Neural progenitor cell (in vitro differentiated cells): ENCODE measurements at regions not wholly inside any gene's neighbourhood (a gene's known extent, or its start where the extent isn't known, plus 50 kb on each side); places are given as distances from the start of the nearest gene placed in this dataset.

Source experiments
- DNase-seq: peaks from one replicate; pipeline ENCODE4 v3.0.0-alpha.2; 2016; ENCODE audit warnings: low spot score
- H2AFZ ChIP-seq: fragments of 200-600 bp; sonication (generic); replicated peaks from 2 replicates; pipeline ENCODE4 v1.6.1; 2016; ENCODE audit warnings: antibody characterized with exemption
- H3F3A ChIP-seq: fragments of 200-600 bp; sonication (generic); 2 replicates; pipeline ENCODE4 v1.6.1; 2016; ENCODE audit warnings: antibody characterized with exemption, low read depth
- H3K27ac ChIP-seq: fragments of 200-600 bp; sonication (generic); 2 replicates; pipeline ENCODE4 v1.5.1; 2016; ENCODE audit warnings: mild to moderate bottlenecking
- H3K27me3 ChIP-seq: fragments of 200-600 bp; sonication (generic); 2 replicates; pipeline ENCODE4 v1.6.1; 2016; ENCODE audit warnings: mild to moderate bottlenecking, moderate library complexity
- H3K36me3 ChIP-seq: fragments of 200-600 bp; sonication (generic); 2 replicates; pipeline ENCODE4 v1.5.1; 2016
- H3K4me1 ChIP-seq: fragments of 200-600 bp; sonication (generic); 2 replicates; pipeline ENCODE4 v1.6.1; 2016; ENCODE audit warnings: mixed run types
- H3K4me2 ChIP-seq: fragments of 200-600 bp; sonication (generic); 2 replicates; pipeline ENCODE4 v1.6.1; 2016
- H3K4me3 ChIP-seq: fragments of 200-600 bp; sonication (generic); 2 replicates; pipeline ENCODE4 v1.5.1; 2016
- H3K79me2 ChIP-seq: fragments of 200-600 bp; sonication (generic); 2 replicates; pipeline ENCODE4 v1.6.1; 2016; ENCODE audit warnings: low read depth
- H3K9ac ChIP-seq: fragments of 200-600 bp; sonication (generic); 2 replicates; pipeline ENCODE4 v1.6.1; 2016
- H3K9me3 ChIP-seq: fragments of 200-600 bp; sonication (generic); 2 replicates; pipeline ENCODE4 v1.5.1; 2016; ENCODE audit warnings: low read depth
- H4K20me1 ChIP-seq: fragments of 200-600 bp; sonication (generic); 2 replicates; pipeline ENCODE4 v1.6.1; 2016; ENCODE audit warnings: low read depth
- H3K27ac Mint-ChIP-seq: 3 replicates; pipeline ENCODE4 v1.8.0; 2021; ENCODE audit warnings: mixed read lengths
- H3K27me3 Mint-ChIP-seq: 2 replicates; pipeline ENCODE4 v1.8.0; 2022; ENCODE audit warnings: low read depth, mild to moderate bottlenecking, inconsistent platforms, moderate library complexity, mixed read lengths; ENCODE audit not compliant: insufficient read depth
- H3K36me3 Mint-ChIP-seq: 3 replicates; pipeline ENCODE4 v1.8.0; 2021; ENCODE audit warnings: mixed read lengths
- H3K4me1 Mint-ChIP-seq: 3 replicates; pipeline ENCODE4 v1.8.0; 2021; ENCODE audit warnings: mixed read lengths
- H3K4me3 Mint-ChIP-seq: 3 replicates; pipeline ENCODE4 v1.8.0; 2021; ENCODE audit warnings: mild to moderate bottlenecking, moderate library complexity, mixed read lengths
- H3K9me3 Mint-ChIP-seq: 3 replicates; pipeline ENCODE4 v1.8.0; 2020; ENCODE audit warnings: mixed read lengths
- EZH2 ChIP-seq: fragments of 200-600 bp; sonication (generic); IDR thresholded peaks from 2 replicates; pipeline ENCODE4 v1.6.1; 2017; ENCODE audit warnings: antibody characterized with exemption, mild to moderate bottlenecking, moderate library complexity
- EZH2phosphoT487 ChIP-seq: fragments of 200-600 bp; sonication (generic); IDR thresholded peaks from 2 replicates; pipeline ENCODE4 v1.6.1; 2017; ENCODE audit warnings: antibody characterized with exemption
- TF ChIP-seq, protein P1 (sequence below): fragments of 200-600 bp; sonication (generic); IDR thresholded peaks from 2 replicates; pipeline ENCODE4 v1.5.1; 2017; ENCODE audit warnings: antibody characterized with exemption, mild to moderate bottlenecking

- no peak for DNase-seq
- peaks cover 3% of the 10 kb centered on the region for H3K36me3 Mint-ChIP-seq
- H2AFZ ChIP-seq: no peak overlapping the region
- peaks cover 4% of the 10 kb centered on the region for H3K9me3 Mint-ChIP-seq
- no peaks in the 10 kb centered on the region for H3K79me2 ChIP-seq
- H3K27me3 Mint-ChIP-seq: peaks cover 4% of the 10 kb centered on the region
- H3F3A ChIP-seq: peaks cover 4% of the 10 kb centered on the region
- H3K36me3 ChIP-seq: no peaks in the 10 kb centered on the region
- no peak overlapping the region for H3K4me3 Mint-ChIP-seq
- H3K27ac Mint-ChIP-seq: no peak overlapping the region
- no peak overlapping the region for H3K27ac ChIP-seq
- H3K9me3 ChIP-seq: no peaks in the 10 kb centered on the region
- no peak overlapping the region for H3K4me2 ChIP-seq
- H3K4me3 ChIP-seq: no peak overlapping the region
- TF ChIP-seq, protein P1, sequence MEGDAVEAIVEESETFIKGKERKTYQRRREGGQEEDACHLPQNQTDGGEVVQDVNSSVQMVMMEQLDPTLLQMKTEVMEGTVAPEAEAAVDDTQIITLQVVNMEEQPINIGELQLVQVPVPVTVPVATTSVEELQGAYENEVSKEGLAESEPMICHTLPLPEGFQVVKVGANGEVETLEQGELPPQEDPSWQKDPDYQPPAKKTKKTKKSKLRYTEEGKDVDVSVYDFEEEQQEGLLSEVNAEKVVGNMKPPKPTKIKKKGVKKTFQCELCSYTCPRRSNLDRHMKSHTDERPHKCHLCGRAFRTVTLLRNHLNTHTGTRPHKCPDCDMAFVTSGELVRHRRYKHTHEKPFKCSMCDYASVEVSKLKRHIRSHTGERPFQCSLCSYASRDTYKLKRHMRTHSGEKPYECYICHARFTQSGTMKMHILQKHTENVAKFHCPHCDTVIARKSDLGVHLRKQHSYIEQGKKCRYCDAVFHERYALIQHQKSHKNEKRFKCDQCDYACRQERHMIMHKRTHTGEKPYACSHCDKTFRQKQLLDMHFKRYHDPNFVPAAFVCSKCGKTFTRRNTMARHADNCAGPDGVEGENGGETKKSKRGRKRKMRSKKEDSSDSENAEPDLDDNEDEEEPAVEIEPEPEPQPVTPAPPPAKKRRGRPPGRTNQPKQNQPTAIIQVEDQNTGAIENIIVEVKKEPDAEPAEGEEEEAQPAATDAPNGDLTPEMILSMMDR: no peak
- TF ChIP-seq EZH2phosphoT487 (no peak), EZH2 (no peak)
- H3K9ac ChIP-seq: no peak overlapping the region
- no peaks in the 10 kb centered on the region for H3K27me3 ChIP-seq
- no peaks in the 10 kb centered on the region for H4K20me1 ChIP-seq
- H3K4me1 Mint-ChIP-seq: peaks cover 61% of the 10 kb centered on the region
- peaks cover 40% of the 10 kb centered on the region for H3K4me1 ChIP-seq
These were observed 124.1 kb upstream of the MYCN start for GRCh38 chr2:15816226-15816625.

DNA sequence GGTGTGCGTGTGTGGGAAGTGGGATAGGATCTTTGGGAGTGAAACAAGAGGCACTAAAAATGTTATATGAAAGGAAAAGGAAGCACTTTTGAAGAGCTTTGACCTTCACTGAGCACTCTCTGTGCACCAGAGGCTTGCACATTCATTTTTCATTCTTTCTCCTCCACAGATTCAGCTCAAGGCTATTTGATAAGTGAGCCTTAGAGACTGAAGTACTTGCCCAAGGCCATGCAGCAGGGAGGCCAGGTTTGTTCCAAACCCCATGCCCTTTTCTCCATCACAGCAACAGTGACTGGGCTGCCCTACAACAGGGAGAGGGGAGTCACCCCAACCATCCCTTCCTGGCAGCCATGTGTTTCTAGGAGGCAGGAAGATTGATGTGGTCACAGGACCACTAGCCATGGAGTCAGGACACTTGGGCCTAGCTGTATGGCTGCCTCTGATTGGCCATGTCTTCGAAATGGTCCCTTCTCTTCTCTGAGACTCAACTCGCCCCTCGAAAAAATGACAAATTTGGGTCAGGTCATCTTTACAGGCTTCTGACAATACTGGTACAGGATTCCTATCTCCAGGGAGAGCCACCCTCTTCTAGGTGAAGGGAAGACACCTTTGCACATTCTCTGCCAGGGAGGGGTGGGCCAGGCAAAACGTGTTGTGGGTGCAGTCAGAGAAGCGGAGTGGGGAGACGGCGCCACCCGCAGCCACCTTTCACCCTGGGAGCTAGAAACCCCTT, 123.5 kb upstream of the MYCN start:
- peaks cover 57% of the 10 kb centered on the region for H3K4me1 Mint-ChIP-seq
- DNase-seq: no peak
- Histone ChIP-seq H3K4me2 (no peak overlapping the region), H3K4me1 (peaks cover 38% of the 10 kb centered on the region), H3K79me2 (no peaks in the 10 kb centered on the region), H3K27ac (no peak overlapping the region), H3K4me3 (no peak overlapping the region), H3K27me3 (no peaks in the 10 kb centered on the region), H2AFZ (no peak overlapping the region), H3K9me3 (no peaks in the 10 kb centered on the region), H4K20me1 (no peaks in the 10 kb centered on the region), H3K9ac (no peak overlapping the region), H3F3A (peaks cover 4% of the 10 kb centered on the region), H3K36me3 (no peaks in the 10 kb centered on the region)
- no peak for TF ChIP-seq EZH2phosphoT487
- TF ChIP-seq, protein P1: no peak
- TF ChIP-seq EZH2: no peak
- H3K36me3 Mint-ChIP-seq: peaks cover 3% of the 10 kb centered on the region
- H3K9me3 Mint-ChIP-seq: peaks cover 4% of the 10 kb centered on the region
- H3K27ac Mint-ChIP-seq: no peak overlapping the region
- peaks cover 4% of the 10 kb centered on the region for H3K27me3 Mint-ChIP-seq
- no peak overlapping the region for H3K4me3 Mint-ChIP-seq

GRCh38 chr2:15817748-15818147, 122.6 kb upstream of the MYCN start:
- peaks cover 3% of the 10 kb centered on the region for H3K36me3 Mint-ChIP-seq
- H3K27me3 Mint-ChIP-seq: peaks cover 3% of the 10 kb centered on the region

More at GRCh38 chr2:15817748-15818147, 122.6 kb upstream of the MYCN start:
- no peak for DNase-seq
- H3K36me3 ChIP-seq: no peaks in the 10 kb centered on the region
- peaks cover 4% of the 10 kb centered on the region for H3K9me3 Mint-ChIP-seq
- H3K4me3 ChIP-seq: no peak overlapping the region
- H3K27me3 ChIP-seq: no peaks in the 10 kb centered on the region
- H3K4me1 ChIP-seq: peaks cover 30% of the 10 kb centered on the region
- no peaks in the 10 kb centered on the region for H3K79me2 ChIP-seq
- no peak overlapping the region for H3K9ac ChIP-seq
- no peak overlapping the region for H3K27ac ChIP-seq
- H2AFZ ChIP-seq: no peak overlapping the region
- peaks cover 49% of the 10 kb centered on the region for H3K4me1 Mint-ChIP-seq
- peaks cover 4% of the 10 kb centered on the region for H3F3A ChIP-seq
- peak overlapping the region; percentile 14 for H3K4me3 Mint-ChIP-seq
- H4K20me1 ChIP-seq: no peaks in the 10 kb centered on the region
- no peak overlapping the region for H3K4me2 ChIP-seq
- TF ChIP-seq, protein P1: no peak
- TF ChIP-seq EZH2: no peak
- TF ChIP-seq EZH2phosphoT487: no peak
- no peaks in the 10 kb centered on the region for H3K9me3 ChIP-seq
- H3K27ac Mint-ChIP-seq: no peak overlapping the region
